KMS-11 (cell line): ENCODE measurements at regions not wholly inside any gene's neighbourhood (a gene's known extent, or its start where the extent isn't known, plus 50 kb on each side); places are given as distances from the start of the nearest gene placed in this dataset.

Experiments
- H2AFZ ChIP-seq: fragments of 200-600 bp; sonication (generic); 2 replicates; pipeline ENCODE4 v1.6.1; 2016; ENCODE audit warnings: antibody characterized with exemption, mixed run types, low read depth
- H3K27ac ChIP-seq: fragments of 200-600 bp; sonication (generic); 2 replicates; pipeline ENCODE4 v1.6.1; 2016; ENCODE audit warnings: mild to moderate bottlenecking, mixed run types
- H3K27me3 ChIP-seq: fragments of 200-600 bp; sonication (generic); 2 replicates; pipeline ENCODE4 v1.6.1; 2017; ENCODE audit warnings: mild to moderate bottlenecking, low read depth, mixed run types, moderate library complexity; ENCODE audit not compliant: insufficient read depth
- H3K36me3 ChIP-seq: fragments of 200-600 bp; sonication (generic); 2 replicates; pipeline ENCODE4 v1.6.1; 2017; ENCODE audit warnings: mild to moderate bottlenecking, mixed run types; ENCODE audit not compliant: insufficient read depth
- H3K4me1 ChIP-seq: fragments of 200-600 bp; sonication (generic); 2 replicates; pipeline ENCODE4 v1.6.1; 2016; ENCODE audit warnings: mild to moderate bottlenecking, low read depth, mixed run types; ENCODE audit not compliant: poor library complexity, severe bottlenecking
- H3K4me2 ChIP-seq: fragments of 200-600 bp; sonication (generic); 2 replicates; pipeline ENCODE4 v1.7.0; 2016; ENCODE audit warnings: mild to moderate bottlenecking, mixed run types
- H3K4me3 ChIP-seq: fragments of 200-600 bp; sonication (generic); IDR thresholded peaks from 2 replicates; pipeline ENCODE4 v1.6.1; 2017; ENCODE audit warnings: low read depth, low read length, mixed read lengths; ENCODE audit not compliant: insufficient read depth
- H3K79me2 ChIP-seq: fragments of 200-600 bp; sonication (generic); 2 replicates; pipeline ENCODE4 v1.6.1; 2016; ENCODE audit warnings: low read depth, mixed run types; ENCODE audit not compliant: insufficient read depth
- H3K9ac ChIP-seq: fragments of 200-600 bp; sonication (generic); 2 replicates; pipeline ENCODE4 v1.6.1; 2016; ENCODE audit warnings: mild to moderate bottlenecking, mixed run types
- H4K20me1 ChIP-seq: fragments of 200-600 bp; sonication (generic); 2 replicates; pipeline ENCODE4 v1.6.1; 2016; ENCODE audit warnings: mild to moderate bottlenecking, mixed run types; ENCODE audit not compliant: insufficient read depth
- CTCF ChIP-seq: fragments of 200-600 bp; sonication (generic); conservative IDR thresholded peaks from 2 replicates; pipeline ENCODE4 v1.6.1; 2017; ENCODE audit warnings: low read depth, mild to moderate bottlenecking, antibody characterized with exemption, low read length, moderate library complexity, mixed read lengths

DNA sequence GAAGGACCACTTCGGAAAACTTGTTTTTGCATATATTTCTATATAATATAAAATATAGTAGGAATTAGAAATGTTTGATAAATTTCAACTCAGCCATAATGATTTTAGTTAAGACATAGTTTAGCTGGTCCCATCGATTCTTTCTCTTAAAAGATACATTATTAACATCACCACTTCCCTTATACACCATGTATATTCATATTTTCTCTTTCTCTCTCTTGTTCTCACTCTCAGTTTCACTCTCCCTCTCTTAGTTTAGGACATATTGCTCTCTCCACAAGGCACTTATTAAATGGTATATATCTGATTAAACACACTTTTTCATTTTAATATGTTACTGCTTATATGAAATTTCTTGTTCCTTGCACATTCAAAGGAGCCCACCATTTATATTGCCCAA, 90.1 kb upstream of the RASEF start:
- Histone ChIP-seq H4K20me1 (no peaks in the 10 kb centered on the region), H3K27ac (no peak overlapping the region), H3K9ac (no peak overlapping the region), H3K27me3 (no peaks in the 10 kb centered on the region), H2AFZ (no peak overlapping the region), H3K4me1 (peaks cover 40% of the 10 kb centered on the region), H3K4me3 (no peak overlapping the region), H3K79me2 (no peaks in the 10 kb centered on the region), H3K36me3 (no peaks in the 10 kb centered on the region), H3K4me2 (peak overlapping the region; percentile 67; the same call in 1 of the 2 replicates)
- no peak for TF ChIP-seq CTCF

DNA sequence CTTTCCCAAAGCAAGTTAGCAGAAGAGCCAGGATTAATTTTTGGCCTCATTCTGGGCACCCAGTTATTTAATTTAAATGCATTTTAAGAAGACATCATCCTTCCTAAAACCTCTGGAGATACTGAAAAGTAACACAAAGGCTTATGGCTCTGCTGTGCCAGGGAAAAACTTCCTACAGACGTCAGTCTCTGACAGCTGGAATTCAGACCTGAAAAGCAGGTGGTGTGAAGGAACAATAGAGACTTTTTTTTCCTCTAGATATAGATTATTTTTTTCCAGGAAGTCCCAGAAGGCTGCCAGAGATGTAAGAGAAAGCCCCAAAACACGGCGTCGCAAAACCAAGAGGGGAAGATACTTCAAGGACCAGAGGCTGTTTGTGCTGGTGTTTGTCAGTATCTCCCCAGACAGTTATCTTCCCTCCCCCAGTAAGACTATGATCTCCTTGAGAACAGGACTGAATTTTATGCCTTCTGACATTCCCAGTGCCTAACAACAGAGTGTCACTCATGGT, 88.7 kb upstream of the RASEF start:
- Histone ChIP-seq H3K4me3 (no peak overlapping the region), H3K79me2 (no peaks in the 10 kb centered on the region), H4K20me1 (no peaks in the 10 kb centered on the region), H2AFZ (no peak overlapping the region), H3K27ac (no peak overlapping the region), H3K4me2 (no peak overlapping the region), H3K27me3 (no peaks in the 10 kb centered on the region), H3K9ac (no peak overlapping the region), H3K36me3 (no peaks in the 10 kb centered on the region), H3K4me1 (peaks cover 40% of the 10 kb centered on the region)
- no peak for TF ChIP-seq CTCF

GRCh38 chr9:83147315-83148149, 84.6 kb upstream of the RASEF start:
- H3K27ac ChIP-seq, result no peak overlapping the region
- H3K27me3 ChIP-seq, result no peaks in the 10 kb centered on the region
- no peak for TF ChIP-seq CTCF
- H3K9ac ChIP-seq, result no peak overlapping the region
- H3K4me2 ChIP-seq, result no peak overlapping the region
- H3K4me3 ChIP-seq, result no peak overlapping the region
- no peaks in the 10 kb centered on the region for H4K20me1 ChIP-seq
- H3K4me1 ChIP-seq, result peaks cover 4% of the 10 kb centered on the region
- H2AFZ ChIP-seq, result no peak overlapping the region
- no peaks in the 10 kb centered on the region for H3K36me3 ChIP-seq
- no peaks in the 10 kb centered on the region for H3K79me2 ChIP-seq

GRCh38 chr9:83146325-83146724, 83.4 kb upstream of the RASEF start:
- Histone ChIP-seq H3K4me2 (no peak overlapping the region), H4K20me1 (no peaks in the 10 kb centered on the region), H3K79me2 (no peaks in the 10 kb centered on the region), H3K36me3 (no peaks in the 10 kb centered on the region), H3K27ac (no peak overlapping the region), H3K4me1 (no peaks in the 10 kb centered on the region), H3K27me3 (no peaks in the 10 kb centered on the region), H3K9ac (no peak overlapping the region), H2AFZ (no peak overlapping the region), H3K4me3 (no peak overlapping the region)
- TF ChIP-seq CTCF, result no peak
